ENCODE measurements at regions not wholly inside any gene's neighbourhood (a gene's known extent, or its start where the extent isn't known, plus 50 kb on each side); places are given as distances from the start of the nearest gene placed in this dataset.

- TF ChIP-seq FOXP2 (optimal IDR thresholded peaks at IDR 0.05; ENCODE audit: borderline replicate concordance, extremely low read depth, extremely low read length, insufficient read depth) (no peak), REST (IDR thresholded peaks at IDR 0.05; ENCODE audit: insufficient read depth in 1 of 2, low read depth in 2 of 2, low read length in 2 of 2) (no peak), POLR2AphosphoS5 (IDR thresholded peaks at IDR 0.05; ENCODE audit: low read depth, low read length) (no peak), SIN3A (IDR thresholded peaks at IDR 0.05; ENCODE audit: borderline replicate concordance, insufficient read depth, low read length) (no peak)
These were observed 208.6 kb upstream of the ST6GAL2 start for GRCh38 chr2:107094450-107094986.

- no peak for TF ChIP-seq REST (IDR thresholded peaks at IDR 0.05; ENCODE audit: insufficient read depth in 1 of 2, low read depth in 2 of 2, low read length in 2 of 2)
- no peak for TF ChIP-seq TAF1 (IDR thresholded peaks at IDR 0.05; ENCODE audit: borderline replicate concordance, insufficient read depth, low read length)
- TF ChIP-seq SIN3A (IDR thresholded peaks at IDR 0.05; ENCODE audit: borderline replicate concordance, insufficient read depth, low read length) = no peak
These were observed 216.2 kb upstream of the ST6GAL2 start for GRCh38 chr2:107102176-107102575.

GRCh38 chr2:107107351-107107750 lies 221.4 kb upstream of the ST6GAL2 start:
- TF ChIP-seq REST (IDR thresholded peaks at IDR 0.05; ENCODE audit: insufficient read depth in 1 of 2, low read depth in 2 of 2, low read length in 2 of 2) (no peak), TAF1 (IDR thresholded peaks at IDR 0.05; ENCODE audit: borderline replicate concordance, insufficient read depth, low read length) (no peak), SIN3A (IDR thresholded peaks at IDR 0.05; ENCODE audit: borderline replicate concordance, insufficient read depth, low read length) (no peak), POLR2AphosphoS5 (IDR thresholded peaks at IDR 0.05; ENCODE audit: low read depth, low read length) (no peak), FOXP2 (optimal IDR thresholded peaks at IDR 0.05; ENCODE audit: borderline replicate concordance, extremely low read depth, extremely low read length, insufficient read depth) (no peak)

- TF ChIP-seq POLR2AphosphoS5 (IDR thresholded peaks at IDR 0.05; ENCODE audit: low read depth, low read length) (no peak), SIN3A (IDR thresholded peaks at IDR 0.05; ENCODE audit: borderline replicate concordance, insufficient read depth, low read length) (no peak)
These were observed 222.6 kb upstream of the ST6GAL2 start for GRCh38 chr2:107108556-107108955.

- no peak for TF ChIP-seq TAF1 (IDR thresholded peaks at IDR 0.05; ENCODE audit: borderline replicate concordance, insufficient read depth, low read length)
These were observed 225.7 kb upstream of the ST6GAL2 start for GRCh38 chr2:107111623-107112022.

GRCh38 chr2:107112561-107112960 lies 226.6 kb upstream of the ST6GAL2 start:
- no peak for TF ChIP-seq POLR2AphosphoS5 (IDR thresholded peaks at IDR 0.05; ENCODE audit: low read depth, low read length)
- TF ChIP-seq FOXP2 (optimal IDR thresholded peaks at IDR 0.05; ENCODE audit: borderline replicate concordance, extremely low read depth, extremely low read length, insufficient read depth) = no peak
- TF ChIP-seq REST (IDR thresholded peaks at IDR 0.05; ENCODE audit: insufficient read depth in 1 of 2, low read depth in 2 of 2, low read length in 2 of 2) = no peak
- no peak for TF ChIP-seq TAF1 (IDR thresholded peaks at IDR 0.05; ENCODE audit: borderline replicate concordance, insufficient read depth, low read length)
- no peak for TF ChIP-seq SIN3A (IDR thresholded peaks at IDR 0.05; ENCODE audit: borderline replicate concordance, insufficient read depth, low read length)
